IMR-90 (cell line): ENCODE measurements at regions not wholly inside any gene's neighbourhood (a gene's known extent, or its start where the extent isn't known, plus 50 kb on each side); places are given as distances from the start of the nearest gene placed in this dataset.

Source experiments
- ATAC-seq: fragments of 200-7000 bp; cut with Tn5 transposase; 2 replicates; pipeline ENCODE4 v1.9.1; 2020; ENCODE audit warnings: low read depth, mild to moderate bottlenecking, moderate library complexity
- BruUV-seq: library from RNA; stranded (reverse); fragments of 400-500 nt; replicated peaks from 2 replicates; lab custom pipeline; 2021; lab: Mats Ljungman, UMichigan
- CTCF ChIA-PET: fragments of 300-600 bp; formaldehyde crosslinking; extraction: SDS; loops from one replicate; lab custom pipeline; 2021; ENCODE audit warnings: antibody characterized with exemption; lab: Yijun Ruan, JAX
- POLR2A ChIA-PET: fragments of 300-600 bp; sonication (Branson Sonifier 250); formaldehyde crosslinking; loops from one replicate; lab custom pipeline; 2022; ENCODE audit warnings: antibody characterized with exemption; ENCODE audit not compliant: unreplicated experiment; lab: Charles Lee
- DNase-seq: peaks from one replicate; pipeline ENCODE4 v3.0.0; 2013
- H2AFZ ChIP-seq: replicated peaks from 2 replicates; pipeline ENCODE3; 2013; ENCODE audit warnings: low read length, mild to moderate bottlenecking; ENCODE audit not compliant: poor library complexity
- H2AK5ac ChIP-seq: 2 replicates; pipeline ENCODE4 v1.6.1; 2013; ENCODE audit warnings: low read depth, low read length, inconsistent platforms
- H2AK9ac ChIP-seq: replicated peaks from 2 replicates; pipeline ENCODE3; 2013; ENCODE audit warnings: mild to moderate bottlenecking, low read depth, low read length, moderate library complexity; ENCODE audit not compliant: poor library complexity
- H2BK120ac ChIP-seq: 2 replicates; pipeline ENCODE4 v1.6.1; 2013; ENCODE audit warnings: low read depth, low read length, inconsistent platforms
- H2BK15ac ChIP-seq: 3 replicates; pipeline ENCODE4 v1.6.1; 2013; ENCODE audit warnings: low read depth, low read length, inconsistent platforms
- H2BK20ac ChIP-seq: 2 replicates; pipeline ENCODE4 v1.6.1; 2013; ENCODE audit warnings: low read depth, mild to moderate bottlenecking, inconsistent platforms, low read length, moderate library complexity
- H2BK5ac ChIP-seq: 2 replicates; pipeline ENCODE4 v1.6.1; 2013; ENCODE audit warnings: mild to moderate bottlenecking, low read depth, low read length, inconsistent platforms; ENCODE audit not compliant: poor library complexity, severe bottlenecking
- H3K14ac ChIP-seq: replicated peaks from 2 replicates; pipeline ENCODE4 v1.6.1; 2013; ENCODE audit warnings: low read depth, low read length, inconsistent platforms
- H3K18ac ChIP-seq: 2 replicates; pipeline ENCODE4 v1.6.1; 2013; ENCODE audit warnings: low read depth, low read length, control low read depth
- H3K23ac ChIP-seq: 2 replicates; pipeline ENCODE4 v1.6.1; 2013; ENCODE audit warnings: low read depth, low read length, inconsistent platforms
- H3K27ac ChIP-seq: 2 replicates; pipeline ENCODE4 v1.5.1; 2013; ENCODE audit warnings: mild to moderate bottlenecking, control low read depth, low read length; ENCODE audit not compliant: insufficient read depth
- H3K27me3 ChIP-seq: 2 replicates; pipeline ENCODE4 v1.6.1; 2013; ENCODE audit warnings: low read length; ENCODE audit not compliant: control insufficient read depth, insufficient read depth
- H3K36me3 ChIP-seq: 2 replicates; pipeline ENCODE4 v1.6.1; 2013; ENCODE audit warnings: low read length, mixed read lengths; ENCODE audit not compliant: control insufficient read depth, insufficient read depth
- H3K4ac ChIP-seq: 2 replicates; pipeline ENCODE4 v1.6.1; 2013; ENCODE audit warnings: low read depth, low read length, inconsistent platforms
- H3K4me1 ChIP-seq: 2 replicates; pipeline ENCODE4 v1.6.1; 2013; ENCODE audit warnings: low read length, mixed read lengths; ENCODE audit not compliant: control insufficient read depth, insufficient read depth
- H3K4me2 ChIP-seq: 2 replicates; pipeline ENCODE4 v1.6.1; 2013; ENCODE audit warnings: low read depth, mild to moderate bottlenecking, control low read depth, low read length, moderate library complexity
- H3K4me3 ChIP-seq: 2 replicates; pipeline ENCODE4 v1.5.1; 2013; ENCODE audit warnings: low read depth, mild to moderate bottlenecking, control low read depth, low read length, moderate library complexity; ENCODE audit not compliant: insufficient read depth
- H3K56ac ChIP-seq: 2 replicates; pipeline ENCODE4 v1.6.1; 2013; ENCODE audit warnings: low read length, inconsistent platforms; ENCODE audit not compliant: insufficient read depth; ENCODE audit errors: extremely low read depth
- H3K79me1 ChIP-seq, 2 experiments: 2 replicates each; pipeline ENCODE4 v1.6.1; 2013; ENCODE audit warnings: low read length in 2 of 2, inconsistent platforms in 1 of 2, low read depth in 1 of 2
- H3K9ac ChIP-seq: 2 replicates; pipeline ENCODE4 v1.6.1; 2013; ENCODE audit warnings: low read depth, low read length, control low read depth
- H3K9me1 ChIP-seq: 2 replicates; pipeline ENCODE4 v1.6.1; 2013; ENCODE audit warnings: low read length, inconsistent platforms; ENCODE audit not compliant: insufficient read depth
- H3K9me3 ChIP-seq: 2 replicates; pipeline ENCODE4 v1.6.1; 2013; ENCODE audit warnings: low read length; ENCODE audit not compliant: control insufficient read depth, insufficient read depth
- H4K20me1 ChIP-seq: 2 replicates; pipeline ENCODE4 v1.6.1; 2013; ENCODE audit warnings: low read length, inconsistent platforms; ENCODE audit not compliant: insufficient read depth
- H4K5ac ChIP-seq: 2 replicates; pipeline ENCODE4 v1.6.1; 2013; ENCODE audit warnings: mild to moderate bottlenecking, low read depth, low read length, control low read depth
- H4K8ac ChIP-seq, 2 experiments: 2 replicates each; pipeline ENCODE4 v1.6.1; 2013; ENCODE audit warnings: low read depth in 2 of 2, low read length in 2 of 2, control low read depth in 1 of 2, inconsistent platforms in 1 of 2
- H4K91ac ChIP-seq: 2 replicates; pipeline ENCODE4 v1.6.1; 2013; ENCODE audit warnings: low read depth, low read length, inconsistent platforms; ENCODE audit not compliant: insufficient read depth
- BHLHE40 ChIP-seq: fragments of 150-350 bp; IDR thresholded peaks from 2 replicates; pipeline ENCODE4 v1.6.1; 2016; ENCODE audit warnings: mild to moderate bottlenecking, low read depth, low read length
- CEBPB ChIP-seq: IDR thresholded peaks from 2 replicates; pipeline ENCODE4 v1.6.1; 2012; ENCODE audit warnings: low read depth, low read length, improper control_type of control experiment
- CHD1 ChIP-seq: IDR thresholded peaks from 2 replicates; pipeline ENCODE4 v1.6.1; 2012; ENCODE audit warnings: low read depth, low read length, improper control_type of control experiment
- CTCF ChIP-seq: conservative IDR thresholded peaks from 2 replicates; pipeline ENCODE4 v1.5.1; 2012; ENCODE audit warnings: mild to moderate bottlenecking, low read depth, low read length, improper control_type of control experiment
- ELK1 ChIP-seq: fragments of 150-350 bp; IDR thresholded peaks from 2 replicates; pipeline ENCODE4 v1.6.1; 2016; ENCODE audit warnings: low read depth, mild to moderate bottlenecking, low read length, moderate library complexity, borderline replicate concordance
- FOS ChIP-seq: fragments of 150-350 bp; IDR thresholded peaks from 2 replicates; pipeline ENCODE4 v1.6.1; 2016; ENCODE audit warnings: low read depth, low read length
- MAFK ChIP-seq: IDR thresholded peaks from 2 replicates; pipeline ENCODE4 v1.6.1; 2012; ENCODE audit warnings: low read depth, low read length, improper control_type of control experiment
- MAZ ChIP-seq: IDR thresholded peaks from 2 replicates; pipeline ENCODE4 v1.6.1; 2012; ENCODE audit warnings: low read depth, mild to moderate bottlenecking, low read length, improper control_type of control experiment, moderate library complexity, borderline replicate concordance
- NFE2L2 ChIP-seq: fragments of 150-350 bp; IDR thresholded peaks from 2 replicates; pipeline ENCODE4 v1.6.1; 2016; ENCODE audit warnings: low read depth, mild to moderate bottlenecking, low read length
- POLR2A ChIP-seq: IDR thresholded peaks from 2 replicates; pipeline ENCODE4 v1.6.1; 2012; ENCODE audit warnings: mild to moderate bottlenecking, low read depth, low read length
- RAD21 ChIP-seq: IDR thresholded peaks from 2 replicates; pipeline ENCODE4 v1.6.1; 2012; ENCODE audit warnings: low read length, improper control_type of control experiment
- RCOR1 ChIP-seq: IDR thresholded peaks from 2 replicates; pipeline ENCODE4 v1.6.1; 2012; ENCODE audit warnings: mild to moderate bottlenecking, low read length, improper control_type of control experiment; ENCODE audit not compliant: insufficient replicate concordance
- RFX5 ChIP-seq: IDR thresholded peaks from 2 replicates; pipeline ENCODE4 v1.8.0; 2012; ENCODE audit warnings: low read depth, mild to moderate bottlenecking, low read length, moderate library complexity
- SMC3 ChIP-seq: fragments of 150-350 bp; IDR thresholded peaks from 2 replicates; pipeline ENCODE4 v1.6.1; 2016; ENCODE audit warnings: low read depth, mild to moderate bottlenecking, antibody characterized with exemption, low read length, moderate library complexity
- USF2 ChIP-seq: fragments of 150-350 bp; IDR thresholded peaks from 2 replicates; pipeline ENCODE4 v1.6.1; 2017; ENCODE audit warnings: mild to moderate bottlenecking, antibody characterized with exemption, low read length, low read depth
- dilution Hi-C: fragments of 300-500 bp; cut with HindIII; formaldehyde crosslinking; loops from one replicate; pipeline ENCODE4 v1.14.3; 2018; ENCODE audit warnings: low sequenced_read_pairs; ENCODE audit not compliant: unreplicated experiment
- in situ Hi-C: fragments of 300-500 bp; cut with MboI; formaldehyde crosslinking; loops from 3 replicates; pipeline ENCODE4 v1.14.3; 2019; ENCODE audit warnings: low sequenced_read_pairs, inconsistent platforms, mixed read lengths
- intact Hi-C: fragments of 100-400 bp; cut with micrococcal nuclease; formaldehyde crosslinking; loops from 2 replicates; pipeline ENCODE4 v1.10.0; 2022

- intact Hi-C loops = no loop called here
- Histone ChIP-seq H2BK5ac (no peak overlapping the region), H3K23ac (no peak overlapping the region), H3K4me2 (no peak overlapping the region), H3K79me1 (no peaks in the 10 kb centered on the region), H3K27me3 (no peaks in the 10 kb centered on the region), H3K4me3 (no peak overlapping the region), H3K9me1 (no peaks in the 10 kb centered on the region), H3K4ac (no peak overlapping the region), H4K8ac (no peak overlapping the region), H3K9ac (no peak overlapping the region), H3K18ac (no peak overlapping the region), H2BK15ac (no peak overlapping the region), H3K36me3 (no peaks in the 10 kb centered on the region), H3K9me3 (no peaks in the 10 kb centered on the region), H2AK5ac (no peak overlapping the region), H3K14ac (no peak overlapping the region), H3K27ac (no peak overlapping the region), H4K20me1 (no peaks in the 10 kb centered on the region), H4K91ac (no peak overlapping the region), H4K5ac (no peak overlapping the region), H2BK20ac (no peak overlapping the region), H2BK120ac (no peak overlapping the region), H3K56ac (no peak overlapping the region), H2AK9ac (no peak overlapping the region), H3K4me1 (no peaks in the 10 kb centered on the region), H2AFZ (no peak overlapping the region)
- ChIA-PET POLR2A (no interaction called here), CTCF (no interaction called here)
- no peak for DNase-seq
- in situ Hi-C loops = no loop called here
- no TSS peak for BruUV-seq
- TF ChIP-seq BHLHE40 (no peak), CTCF (no peak), USF2 (no peak), SMC3 (no peak), RAD21 (no peak), FOS (no peak), POLR2A (no peak), CHD1 (no peak), RFX5 (no peak), MAFK (no peak), CEBPB (no peak), NFE2L2 (no peak), ELK1 (no peak), RCOR1 (no peak), MAZ (no peak)
- dilution Hi-C loops = no loop called here
- ATAC-seq = no peak
Measured at GRCh38 chr16:63813862-63814261, 1308.0 kb downstream of the CDH11 start.
